GM23248 (cell line): ENCODE measurements at regions not wholly inside any gene's neighbourhood (a gene's known extent, or its start where the extent isn't known, plus 50 kb on each side); places are given as distances from the start of the nearest gene placed in this dataset.

Source experiments
- DNase-seq: peaks from one replicate; pipeline ENCODE4 v3.0.0-alpha.2; 2015
- H2AFZ ChIP-seq: fragments of 200-600 bp; sonication (generic); 2 replicates; pipeline ENCODE4 v1.6.1; 2016; ENCODE audit warnings: antibody characterized with exemption
- H3F3A ChIP-seq: fragments of 200-600 bp; sonication (generic); 2 replicates; pipeline ENCODE4 v1.6.1; 2016; ENCODE audit warnings: mild to moderate bottlenecking, antibody characterized with exemption, mixed run types; ENCODE audit not compliant: insufficient read depth
- H3K27ac ChIP-seq: fragments of 200-600 bp; sonication (generic); 2 replicates; pipeline ENCODE4 v1.5.1; 2016; ENCODE audit warnings: mild to moderate bottlenecking
- H3K27me3 ChIP-seq: fragments of 200-600 bp; sonication (generic); replicated peaks from 2 replicates; pipeline ENCODE4 v1.6.1; 2016; ENCODE audit warnings: mild to moderate bottlenecking; ENCODE audit not compliant: insufficient read depth
- H3K36me3 ChIP-seq: fragments of 200-600 bp; sonication (generic); 2 replicates; pipeline ENCODE4 v1.6.1; 2016; ENCODE audit warnings: low read depth, mild to moderate bottlenecking
- H3K4me1 ChIP-seq: fragments of 200-600 bp; sonication (generic); 2 replicates; pipeline ENCODE4 v1.6.1; 2016; ENCODE audit warnings: mild to moderate bottlenecking; ENCODE audit not compliant: insufficient read depth
- H3K4me2 ChIP-seq: fragments of 200-600 bp; sonication (generic); one replicate; pipeline ENCODE4 v1.6.1; 2016; ENCODE audit warnings: mild to moderate bottlenecking; ENCODE audit not compliant: unreplicated experiment
- H3K4me3 ChIP-seq: fragments of 200-600 bp; sonication (generic); 2 replicates; pipeline ENCODE4 v1.5.1; 2016; ENCODE audit warnings: mild to moderate bottlenecking
- H3K79me2 ChIP-seq: fragments of 200-600 bp; sonication (generic); 2 replicates; pipeline ENCODE4 v1.6.1; 2016; ENCODE audit warnings: mild to moderate bottlenecking; ENCODE audit not compliant: insufficient read depth
- H3K9ac ChIP-seq: fragments of 200-600 bp; sonication (generic); 2 replicates; pipeline ENCODE4 v1.6.1; 2016; ENCODE audit warnings: mild to moderate bottlenecking
- H3K9me2 ChIP-seq: fragments of 200-600 bp; sonication (generic); 2 replicates; pipeline ENCODE4 v1.6.1; 2016; ENCODE audit warnings: mixed run types, mild to moderate bottlenecking, moderate library complexity; ENCODE audit not compliant: insufficient read depth
- H3K9me3 ChIP-seq: fragments of 200-600 bp; sonication (generic); one replicate; pipeline ENCODE4 v1.6.1; 2017; ENCODE audit warnings: low read depth
- H4K20me1 ChIP-seq: fragments of 200-600 bp; sonication (generic); 2 replicates; pipeline ENCODE4 v1.6.0; 2016; ENCODE audit not compliant: insufficient read depth
- EZH2 ChIP-seq: fragments of 200-600 bp; sonication (generic); IDR thresholded peaks from 2 replicates; pipeline ENCODE4 v1.6.1; 2018; ENCODE audit warnings: antibody characterized with exemption, mild to moderate bottlenecking; ENCODE audit not compliant: insufficient read depth, poor library complexity, severe bottlenecking
- EZH2phosphoT487 ChIP-seq: fragments of 200-600 bp; sonication (generic); IDR thresholded peaks from 2 replicates; pipeline ENCODE4 v1.6.1; 2018; ENCODE audit warnings: antibody characterized with exemption, moderate library complexity, mild to moderate bottlenecking, low read depth; ENCODE audit not compliant: insufficient read depth
- WGBS, 2 experiments: methylation state at CpG; one replicate each; pipeline ENCODE4 v1.1.6; 2015 to 2017; ENCODE audit warnings: low lambda C conversion rate in 2 of 2, low coverage in 1 of 2; ENCODE audit errors: missing lambda C conversion rate in 2 of 2; 5-methylcytosine and 5-hydroxymethylcytosine counted together
- in situ Hi-C: fragments of 300-500 bp; cut with MboI; formaldehyde crosslinking; loops from 2 replicates; pipeline ENCODE4 v1.15.0; 2020

GRCh38 chr21:14762734-14763694 lies 216.9 kb upstream of the SAMSN1 start:
- 22% methylated on average over 4 of the region's 4 CpGs for WGBS, 2 experiments
- TF ChIP-seq EZH2phosphoT487 (no peak), EZH2 (no peak)
- no peak for DNase-seq
- no peak overlapping the region for H3K4me3 ChIP-seq
- no peaks in the 10 kb centered on the region for H4K20me1 ChIP-seq
- no peaks in the 10 kb centered on the region for H3K36me3 ChIP-seq
- H3K27me3 ChIP-seq: no peaks in the 10 kb centered on the region
- H3K9me3 ChIP-seq: no peaks in the 10 kb centered on the region
- no peak overlapping the region for H2AFZ ChIP-seq
- H3K79me2 ChIP-seq: no peaks in the 10 kb centered on the region
- no peaks in the 10 kb centered on the region for H3K9me2 ChIP-seq
- no peak overlapping the region for H3K4me2 ChIP-seq
- in situ Hi-C loops: no loop called here
- no peak overlapping the region for H3K27ac ChIP-seq
- no peaks in the 10 kb centered on the region for H3K4me1 ChIP-seq
- no peaks in the 10 kb centered on the region for H3F3A ChIP-seq
- H3K9ac ChIP-seq: no peak overlapping the region

- Histone ChIP-seq H3F3A (no peaks in the 10 kb centered on the region), H3K9me2 (no peaks in the 10 kb centered on the region), H3K9me3 (no peaks in the 10 kb centered on the region), H3K79me2 (no peaks in the 10 kb centered on the region), H3K4me3 (no peak overlapping the region), H3K36me3 (no peaks in the 10 kb centered on the region), H3K9ac (no peak overlapping the region), H3K27me3 (no peaks in the 10 kb centered on the region), H2AFZ (no peak overlapping the region), H3K4me2 (no peak overlapping the region), H4K20me1 (no peaks in the 10 kb centered on the region), H3K4me1 (no peaks in the 10 kb centered on the region), H3K27ac (no peak overlapping the region)
- in situ Hi-C loops: no loop called here
- WGBS, 2 experiments: 70 to 74% methylated on average over 1 of the region's 1 CpG
- DNase-seq: no peak
- TF ChIP-seq EZH2 (no peak), EZH2phosphoT487 (no peak)
Measured at GRCh38 chr21:14762327-14762726, 216.2 kb upstream of the SAMSN1 start.

DNA sequence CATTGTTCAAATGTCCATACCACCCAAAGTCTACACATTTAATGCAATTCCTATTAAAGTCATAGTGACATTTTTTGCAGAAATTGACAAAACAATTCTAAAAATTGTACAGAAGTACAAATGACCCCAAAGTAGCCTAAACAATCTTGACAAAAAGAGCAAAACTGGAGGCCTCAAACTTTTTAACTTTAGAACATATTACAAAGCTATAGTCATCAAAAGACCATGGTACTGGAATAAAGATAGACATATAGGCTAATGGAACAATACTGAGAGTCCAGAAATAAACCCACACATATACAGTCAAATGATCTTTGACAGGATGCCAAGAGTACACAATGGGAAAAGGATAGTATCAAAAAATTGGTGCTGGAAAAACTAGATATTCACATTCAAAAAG lies 213.2 kb upstream of the SAMSN1 start:
- TF ChIP-seq EZH2 (no peak), EZH2phosphoT487 (no peak)
- Histone ChIP-seq H3F3A (no peaks in the 10 kb centered on the region), H3K27ac (no peak overlapping the region), H4K20me1 (no peaks in the 10 kb centered on the region), H3K9me2 (no peaks in the 10 kb centered on the region), H3K36me3 (no peaks in the 10 kb centered on the region), H3K27me3 (no peaks in the 10 kb centered on the region), H3K9me3 (no peaks in the 10 kb centered on the region), H2AFZ (no peak overlapping the region), H3K79me2 (no peaks in the 10 kb centered on the region), H3K9ac (no peak overlapping the region), H3K4me1 (no peaks in the 10 kb centered on the region), H3K4me3 (no peak overlapping the region), H3K4me2 (no peak overlapping the region)
- in situ Hi-C loops: no loop called here
- no peak for DNase-seq

GRCh38 chr21:14758849-14759248 lies 212.7 kb upstream of the SAMSN1 start:
- H3K27me3 ChIP-seq: no peaks in the 10 kb centered on the region
- H3K79me2 ChIP-seq: no peaks in the 10 kb centered on the region
- H3F3A ChIP-seq: no peaks in the 10 kb centered on the region
- no peak for TF ChIP-seq EZH2
- no peak for TF ChIP-seq EZH2phosphoT487
- no peaks in the 10 kb centered on the region for H3K4me1 ChIP-seq
- DNase-seq: no peak
- no peak overlapping the region for H3K27ac ChIP-seq
- in situ Hi-C loops: no loop called here
- no peaks in the 10 kb centered on the region for H3K9me3 ChIP-seq
- H3K9me2 ChIP-seq: no peaks in the 10 kb centered on the region
- no peak overlapping the region for H3K4me3 ChIP-seq
- H2AFZ ChIP-seq: no peak overlapping the region
- no peaks in the 10 kb centered on the region for H3K36me3 ChIP-seq
- H3K4me2 ChIP-seq: no peak overlapping the region
- no peaks in the 10 kb centered on the region for H4K20me1 ChIP-seq
- H3K9ac ChIP-seq: no peak overlapping the region
